HFF-Myc (cell line): ENCODE measurements at regions not wholly inside any gene's neighbourhood (a gene's known extent, or its start where the extent isn't known, plus 50 kb on each side); places are given as distances from the start of the nearest gene placed in this dataset.
"Not testable (repeated sequence)": the region's sequence is repeated elsewhere in the genome, so short reads cannot be mapped to it uniquely, and the experiment has no call there.

ENCODE experiments used
- DNase-seq: peaks from one replicate; pipeline ENCODE4 v3.0.0-alpha.2; 2011; ENCODE audit warnings: low read depth; ENCODE audit errors: extremely low read depth
- H3K4me3 ChIP-seq: replicated peaks from 2 replicates; pipeline ENCODE4 v1.5.1; 2011; ENCODE audit warnings: low read depth, mild to moderate bottlenecking, control low read depth, low read length
- CTCF ChIP-seq: IDR thresholded peaks from 2 replicates; pipeline ENCODE4 v1.5.1; 2012; ENCODE audit warnings: mild to moderate bottlenecking, low read depth, low read length, control low read depth; ENCODE audit errors: missing control alignments

DNA sequence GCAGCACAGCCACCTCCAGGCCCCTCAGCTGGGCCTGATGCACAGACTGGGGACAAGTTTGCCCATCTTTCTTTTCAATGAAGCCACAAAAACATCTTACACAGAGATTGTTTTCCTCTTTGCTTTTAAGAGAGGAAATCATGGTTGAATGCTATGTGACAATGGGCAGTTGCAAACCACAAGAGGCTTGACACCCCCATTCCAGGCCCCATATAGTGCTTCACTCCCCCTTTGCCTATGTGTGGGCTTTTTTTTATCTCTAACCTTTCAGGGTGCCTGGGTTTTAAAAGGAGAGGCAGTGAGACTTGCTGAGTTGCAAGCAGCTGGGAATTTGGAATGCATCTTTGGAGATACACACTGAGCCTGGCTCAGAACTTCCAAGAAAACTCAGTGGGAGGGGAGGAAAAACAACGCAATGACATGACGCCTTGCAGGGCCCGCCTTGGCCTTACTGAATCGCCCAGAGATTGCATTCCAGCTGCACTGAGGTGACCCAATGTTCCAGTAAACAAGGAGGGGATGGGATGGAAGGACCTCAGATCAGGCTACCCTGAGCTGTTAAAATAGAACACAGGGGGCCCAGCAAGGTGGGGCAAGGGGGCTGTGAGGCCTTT lies 145.2 kb upstream of the ZNF648 start:
- no peak for DNase-seq
- no peak for TF ChIP-seq CTCF
- H3K4me3 ChIP-seq: no peak overlapping the region

DNA sequence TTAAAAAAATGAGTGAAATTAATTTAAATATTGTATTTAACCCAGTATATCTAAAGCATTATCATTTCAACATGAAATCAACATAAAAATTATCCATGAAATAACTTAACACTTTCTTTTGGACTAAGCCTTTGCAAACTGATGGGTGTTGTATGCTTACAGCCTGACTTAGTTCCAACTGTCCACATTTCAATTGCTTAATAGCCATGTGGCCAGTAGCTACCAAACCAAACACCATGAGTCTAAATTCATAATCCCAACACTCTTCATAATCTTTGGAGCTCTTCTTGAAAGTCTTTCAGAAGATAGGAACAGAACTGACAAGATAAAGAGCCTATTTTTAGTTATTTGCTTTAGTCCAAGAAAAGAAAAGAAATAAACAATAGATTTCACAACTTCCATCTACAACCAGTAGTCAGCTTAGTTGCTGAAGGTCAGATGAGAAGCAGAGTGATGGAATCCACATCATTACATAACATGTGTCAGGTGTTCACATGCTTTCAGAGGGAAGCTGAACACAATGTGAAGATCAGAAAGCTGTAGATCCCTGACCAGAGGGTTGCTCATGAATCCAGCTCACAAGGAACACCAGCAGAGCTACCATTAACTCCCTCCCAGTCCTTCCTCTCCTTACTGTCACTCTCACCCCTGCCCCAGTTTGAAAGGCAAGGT lies 144.0 kb upstream of the ZNF648 start:
- no peak overlapping the region for H3K4me3 ChIP-seq
- TF ChIP-seq CTCF: no peak
- DNase-seq: no peak

DNA sequence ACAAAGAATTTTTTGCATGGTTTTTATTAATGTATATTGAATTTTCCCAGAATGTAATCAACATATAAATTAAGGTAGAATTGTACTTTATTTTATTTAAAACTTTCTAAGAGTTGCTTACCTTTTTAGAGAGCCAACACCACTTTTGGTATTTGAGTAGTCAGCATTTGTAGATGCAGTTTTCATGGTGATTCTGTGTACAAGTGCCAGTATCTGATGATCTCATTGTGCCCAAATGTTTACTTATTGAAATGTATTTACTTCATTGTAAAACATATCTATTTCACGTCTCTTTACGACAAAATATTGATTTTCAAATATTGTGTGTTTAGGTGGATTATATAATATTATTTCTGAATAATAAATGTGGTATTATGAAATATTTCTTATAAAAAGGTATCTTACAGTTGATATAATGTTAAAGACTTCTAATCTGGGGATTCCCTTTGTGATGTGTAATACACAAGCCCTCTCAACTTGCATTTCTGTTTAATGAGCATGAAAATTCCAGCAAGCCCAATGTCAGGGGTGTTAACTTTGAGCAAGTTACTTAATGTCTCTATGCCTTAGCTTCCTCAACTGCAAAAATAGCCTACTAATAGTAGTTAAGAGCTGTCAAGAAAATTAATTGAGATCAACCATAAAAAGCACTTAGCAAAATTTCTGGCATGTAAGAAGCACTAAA lies 141.8 kb upstream of the ZNF648 start:
- TF ChIP-seq CTCF: no peak
- no peak for DNase-seq
- H3K4me3 ChIP-seq: no peak overlapping the region

DNA sequence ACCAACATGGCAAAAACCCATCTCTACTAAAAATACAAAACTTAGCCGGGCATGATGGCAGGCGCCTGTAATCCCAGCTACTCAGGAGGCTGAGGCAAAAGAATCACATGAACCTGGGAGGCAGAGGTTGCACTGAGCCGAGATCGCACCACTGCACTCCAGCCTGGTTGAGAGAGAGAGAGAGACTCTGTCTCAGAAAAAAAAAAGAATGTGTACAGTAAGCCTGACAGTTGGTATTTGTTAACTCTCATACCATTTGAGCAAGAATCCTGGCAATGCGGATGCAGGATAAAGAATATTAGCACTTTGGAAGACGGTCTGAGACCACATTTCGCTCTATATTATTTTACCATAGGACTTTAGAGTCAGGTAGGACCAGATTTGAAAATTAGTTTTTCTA lies 140.0 kb upstream of the ZNF648 start:
- H3K4me3 ChIP-seq, DNase-seq: not testable (repeated sequence)

- TF ChIP-seq CTCF: no peak
- no peak overlapping the region for H3K4me3 ChIP-seq
- no peak for DNase-seq
Measured at GRCh38 chr1:182200025-182200812, 138.7 kb upstream of the ZNF648 start.

GRCh38 chr1:182198006-182198605 lies 136.6 kb upstream of the ZNF648 start:
- H3K4me3 ChIP-seq: no peak overlapping the region
- DNase-seq: no peak
- TF ChIP-seq CTCF: peak; percentile 12
